Neural cell (in vitro differentiated cells): ENCODE measurements at regions not wholly inside any gene's neighbourhood (a gene's known extent, or its start where the extent isn't known, plus 50 kb on each side); places are given as distances from the start of the nearest gene placed in this dataset.

Experiments
- H2AFZ ChIP-seq: fragments of 200-600, 300-800 bp; sonication (generic), shearing (Covaris generic); 2 replicates; pipeline ENCODE4 v1.6.0; 2014; ENCODE audit warnings: low read depth, mild to moderate bottlenecking, antibody characterized with exemption, low read length, moderate library complexity
- H3F3A ChIP-seq: fragments of 200-600 bp; shearing (Covaris generic); 2 replicates; pipeline ENCODE4 v1.6.1; 2016; ENCODE audit warnings: mild to moderate bottlenecking, moderate library complexity, mixed read lengths, antibody characterized with exemption, low read length; ENCODE audit not compliant: insufficient read depth, poor library complexity, severe bottlenecking
- H3K27ac ChIP-seq: fragments of 200-600, 300-800 bp; sonication (generic), shearing (Covaris generic); 2 replicates; pipeline ENCODE4 v1.5.1; 2014; ENCODE audit warnings: mild to moderate bottlenecking, low read length, moderate library complexity
- H3K27me3 ChIP-seq: fragments of 300-800, 200-600 bp; sonication (generic), shearing (Covaris generic); 2 replicates; pipeline ENCODE4 v1.6.0; 2014; ENCODE audit warnings: mild to moderate bottlenecking, low read depth, low read length, moderate library complexity; ENCODE audit not compliant: insufficient read depth
- H3K36me3 ChIP-seq: fragments of 300-800, 200-600 bp; sonication (generic), shearing (Covaris generic); 2 replicates; pipeline ENCODE4 v1.5.1; 2014; ENCODE audit warnings: mild to moderate bottlenecking, antibody characterized with exemption, low read length, moderate library complexity; ENCODE audit not compliant: insufficient read depth
- H3K4me2 ChIP-seq: fragments of 300-800, 200-600 bp; sonication (generic), shearing (Covaris generic); 2 replicates; pipeline ENCODE4 v1.6.0; 2014; ENCODE audit warnings: mild to moderate bottlenecking, low read length
- H3K4me3 ChIP-seq: fragments of 300-800, 200-600 bp; sonication (generic), shearing (Covaris generic); 2 replicates; pipeline ENCODE4 v1.5.1; 2014; ENCODE audit warnings: mild to moderate bottlenecking, low read length, moderate library complexity
- H3K79me2 ChIP-seq: fragments of 200-600 bp; shearing (Covaris generic); replicated peaks from 2 replicates; pipeline ENCODE4 v1.6.0; 2014; ENCODE audit warnings: mild to moderate bottlenecking, low read length, moderate library complexity; ENCODE audit not compliant: insufficient read depth
- H3K9ac ChIP-seq: fragments of 300-800, 200-600 bp; sonication (generic), shearing (Covaris generic); 2 replicates; pipeline ENCODE4 v1.6.1; 2016; ENCODE audit warnings: mild to moderate bottlenecking, low read length, mixed read lengths
- H3K9me2 ChIP-seq: fragments of 200-600 bp; shearing (Covaris generic); 2 replicates; pipeline ENCODE4 v1.6.1; 2016; ENCODE audit warnings: mild to moderate bottlenecking, low read length, mixed read lengths; ENCODE audit not compliant: insufficient read depth
- H3K9me3 ChIP-seq: fragments of 200-600, 300-800 bp; sonication (generic), shearing (Covaris generic); 2 replicates; pipeline ENCODE4 v1.6.1; 2016; ENCODE audit warnings: mild to moderate bottlenecking, mixed run types, low read length, moderate library complexity, mixed read lengths
- H4K20me1 ChIP-seq: fragments of 200-600 bp; shearing (Covaris generic); 2 replicates; pipeline ENCODE4 v1.6.1; 2016; ENCODE audit warnings: mild to moderate bottlenecking, mixed run types; ENCODE audit not compliant: insufficient read depth
- EP300 ChIP-seq: fragments of 450-650 bp; conservative IDR thresholded peaks from 2 replicates; pipeline ENCODE4 v1.6.1; 2014; ENCODE audit warnings: antibody characterized with exemption, mild to moderate bottlenecking, moderate library complexity; ENCODE audit not compliant: poor library complexity, severe bottlenecking
- EZH2 ChIP-seq: fragments of 200-600, 300-800 bp; shearing (Covaris generic), sonication (generic); IDR thresholded peaks from 2 replicates; pipeline ENCODE4 v1.6.1; 2014; ENCODE audit warnings: antibody characterized with exemption, low read length, borderline replicate concordance, mild to moderate bottlenecking; ENCODE audit not compliant: insufficient read depth, poor library complexity, severe bottlenecking
- MXI1 ChIP-seq: fragments of 450-650 bp; conservative IDR thresholded peaks from 2 replicates; pipeline ENCODE4 v1.6.1; 2014; ENCODE audit warnings: antibody characterized with exemption, mild to moderate bottlenecking; ENCODE audit not compliant: poor library complexity, severe bottlenecking
- POLR2AphosphoS5 ChIP-seq: IDR thresholded peaks from 2 replicates; pipeline ENCODE4 v1.6.1; 2012
- RAD21 ChIP-seq: fragments of 450-650 bp; conservative IDR thresholded peaks from 2 replicates; pipeline ENCODE4 v1.6.1; 2014; ENCODE audit warnings: antibody characterized with exemption, mild to moderate bottlenecking, moderate library complexity
- REST ChIP-seq: IDR thresholded peaks from 2 replicates; pipeline ENCODE4 v1.6.1; 2012; ENCODE audit warnings: borderline replicate concordance
- SMC3 ChIP-seq: fragments of 450-650 bp; conservative IDR thresholded peaks from 2 replicates; pipeline ENCODE4 v1.6.1; 2014; ENCODE audit warnings: antibody characterized with exemption, mild to moderate bottlenecking, moderate library complexity; ENCODE audit not compliant: poor library complexity
- TAF1 ChIP-seq: IDR thresholded peaks from 2 replicates; pipeline ENCODE4 v1.6.1; 2012; ENCODE audit warnings: low read depth
- TF ChIP-seq, protein P1 (sequence below): fragments of 450-650 bp; IDR thresholded peaks from 2 replicates; pipeline ENCODE4 v1.5.1; 2014; ENCODE audit warnings: antibody characterized with exemption, mild to moderate bottlenecking, moderate library complexity; ENCODE audit not compliant: poor library complexity, severe bottlenecking

GRCh38 chr16:82432261-82432660 lies 194.5 kb upstream of the CDH13 start:
- Histone ChIP-seq H3K9ac (no peak overlapping the region), H3K27me3 (no peaks in the 10 kb centered on the region), H3K9me3 (no peaks in the 10 kb centered on the region), H3K79me2 (no peaks in the 10 kb centered on the region), H3K9me2 (no peaks in the 10 kb centered on the region), H3K27ac (no peak overlapping the region), H3K36me3 (no peaks in the 10 kb centered on the region), H3F3A (no peaks in the 10 kb centered on the region), H3K4me3 (no peak overlapping the region), H3K4me2 (no peak overlapping the region), H4K20me1 (no peaks in the 10 kb centered on the region), H2AFZ (no peak overlapping the region)
- TF ChIP-seq EP300 (peak; percentile 28), SMC3 (no peak)

GRCh38 chr16:82425661-82426060 lies 201.1 kb upstream of the CDH13 start:
- H3K79me2 ChIP-seq, result no peaks in the 10 kb centered on the region
- H3K27ac ChIP-seq, result no peak overlapping the region
- no peaks in the 10 kb centered on the region for H3K27me3 ChIP-seq
- no peaks in the 10 kb centered on the region for H3K36me3 ChIP-seq
- no peaks in the 10 kb centered on the region for H4K20me1 ChIP-seq
- no peaks in the 10 kb centered on the region for H3K9me3 ChIP-seq
- no peaks in the 10 kb centered on the region for H3K9me2 ChIP-seq
- H3K4me2 ChIP-seq, result no peak overlapping the region
- H3F3A ChIP-seq, result no peaks in the 10 kb centered on the region
- no peak overlapping the region for H3K9ac ChIP-seq
- no peak overlapping the region for H3K4me3 ChIP-seq
- TF ChIP-seq, protein P1, sequence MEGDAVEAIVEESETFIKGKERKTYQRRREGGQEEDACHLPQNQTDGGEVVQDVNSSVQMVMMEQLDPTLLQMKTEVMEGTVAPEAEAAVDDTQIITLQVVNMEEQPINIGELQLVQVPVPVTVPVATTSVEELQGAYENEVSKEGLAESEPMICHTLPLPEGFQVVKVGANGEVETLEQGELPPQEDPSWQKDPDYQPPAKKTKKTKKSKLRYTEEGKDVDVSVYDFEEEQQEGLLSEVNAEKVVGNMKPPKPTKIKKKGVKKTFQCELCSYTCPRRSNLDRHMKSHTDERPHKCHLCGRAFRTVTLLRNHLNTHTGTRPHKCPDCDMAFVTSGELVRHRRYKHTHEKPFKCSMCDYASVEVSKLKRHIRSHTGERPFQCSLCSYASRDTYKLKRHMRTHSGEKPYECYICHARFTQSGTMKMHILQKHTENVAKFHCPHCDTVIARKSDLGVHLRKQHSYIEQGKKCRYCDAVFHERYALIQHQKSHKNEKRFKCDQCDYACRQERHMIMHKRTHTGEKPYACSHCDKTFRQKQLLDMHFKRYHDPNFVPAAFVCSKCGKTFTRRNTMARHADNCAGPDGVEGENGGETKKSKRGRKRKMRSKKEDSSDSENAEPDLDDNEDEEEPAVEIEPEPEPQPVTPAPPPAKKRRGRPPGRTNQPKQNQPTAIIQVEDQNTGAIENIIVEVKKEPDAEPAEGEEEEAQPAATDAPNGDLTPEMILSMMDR, result no peak
- TF ChIP-seq EZH2 (no peak), POLR2AphosphoS5 (no peak), TAF1 (no peak), RAD21 (no peak), MXI1 (no peak), SMC3 (no peak), REST (no peak), EP300 (no peak)
- no peak overlapping the region for H2AFZ ChIP-seq

DNA sequence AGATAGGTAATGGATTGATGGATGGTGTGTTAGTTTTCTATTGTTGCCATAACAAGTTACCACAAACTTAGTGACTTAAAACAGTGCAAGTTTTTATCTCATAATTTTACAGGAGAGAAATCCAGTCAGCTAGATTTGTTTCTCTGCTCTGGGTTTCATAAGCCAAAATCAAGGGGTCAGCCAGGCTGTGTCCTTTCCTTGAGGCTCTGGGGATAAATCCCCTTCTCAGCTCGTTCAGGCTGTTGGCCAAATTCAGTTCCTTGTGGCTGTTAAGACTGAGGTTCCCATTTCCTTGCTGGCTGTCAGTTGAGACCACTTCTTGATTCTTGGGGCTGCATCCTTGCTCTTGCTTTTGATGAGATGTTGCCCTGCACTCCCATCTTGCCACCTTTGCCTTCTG lies 204.9 kb upstream of the CDH13 start:
- Histone ChIP-seq H3F3A (no peaks in the 10 kb centered on the region), H4K20me1 (no peaks in the 10 kb centered on the region), H3K79me2 (no peaks in the 10 kb centered on the region), H3K36me3 (no peaks in the 10 kb centered on the region), H3K27ac (no peak overlapping the region), H3K4me2 (no peak overlapping the region), H3K4me3 (no peak overlapping the region), H3K9me2 (no peaks in the 10 kb centered on the region), H2AFZ (no peak overlapping the region), H3K27me3 (no peaks in the 10 kb centered on the region), H3K9me3 (no peaks in the 10 kb centered on the region), H3K9ac (no peak overlapping the region)
- TF ChIP-seq EZH2 (no peak), SMC3 (no peak), MXI1 (no peak), RAD21 (no peak), EP300 (no peak), TAF1 (no peak)
- TF ChIP-seq, protein P1, result no peak
